HepG2 (cell line): ENCODE measurements at regions not wholly inside any gene's neighbourhood (a gene's known extent, or its start where the extent isn't known, plus 50 kb on each side); places are given as distances from the start of the nearest gene placed in this dataset.

ENCODE experiments used
- ATAC-seq: fragments of 200-7000 bp; cut with Tn5 transposase; 3 replicates; pipeline ENCODE4 v1.9.1; 2020; ENCODE audit warnings: mild to moderate bottlenecking, moderate library complexity
- BruUV-seq: library from RNA; stranded (reverse); fragments of 400-500 nt; replicated peaks from 2 replicates; lab custom pipeline; 2021; lab: Mats Ljungman, UMichigan
- CTCF ChIA-PET: fragments of 300-600 bp; formaldehyde crosslinking; extraction: SDS; loops from one replicate; lab custom pipeline; 2021; ENCODE audit warnings: low total read pairs, inconsistent platforms, low intra/inter-chr PET ratio; lab: Yijun Ruan, JAX
- POLR2A ChIA-PET: fragments of 350-600 bp; sonication (Branson Sonifier 250); formaldehyde crosslinking; loops from one replicate; lab custom pipeline; 2020; ENCODE audit warnings: antibody characterized with exemption, inconsistent platforms; lab: Yijun Ruan, JAX
- DNase-seq: peaks from one replicate; pipeline ENCODE4 v3.0.0-alpha.2; 2015; ENCODE audit warnings: low spot score
- FAIRE-seq: peaks from 3 replicates; lab custom pipeline; 2011; peaks lifted over from hg19 to GRCh38; lab: Jason Lieb, UNC
- H2AFZ ChIP-seq: one replicate; pipeline ENCODE4 v1.6.1; 2011; ENCODE audit warnings: low read length, inconsistent platforms
- H3K27ac ChIP-seq: fragments of 300-600 bp; 3 replicates; pipeline ENCODE4 v1.8.0; 2011; ENCODE audit warnings: mixed run types, mild to moderate bottlenecking, mixed read lengths, low read length, inconsistent platforms; ENCODE audit not compliant: insufficient read depth; ENCODE audit errors: extremely low read length
- H3K27me3 ChIP-seq, 2 experiments: fragments of 200-600 bp in 1 of 2; 2 replicates in 1 of 2; 3 replicates in 1 of 2; pipeline versions ENCODE4 v1.6.0 to v1.8.0; 2011; ENCODE audit warnings: low read length in 2 of 2, mild to moderate bottlenecking in 2 of 2, moderate library complexity in 2 of 2, inconsistent platforms in 1 of 2; ENCODE audit not compliant: insufficient read depth in 2 of 2, control insufficient read depth in 1 of 2
- H3K36me3 ChIP-seq, 2 experiments: fragments of 200-600 bp in 1 of 2; replicated peaks in 1 of 2; 2 replicates in 1 of 2; 3 replicates in 1 of 2; pipeline versions ENCODE4 v1.5.1 to v1.8.0; 2011; ENCODE audit warnings: low read length in 2 of 2, inconsistent platforms in 1 of 2; ENCODE audit not compliant: insufficient read depth in 2 of 2, control insufficient read depth in 1 of 2
- H3K4me1 ChIP-seq: 2 replicates; pipeline ENCODE4 v1.5.1; 2012; ENCODE audit warnings: low read length, inconsistent platforms; ENCODE audit not compliant: insufficient read depth
- H3K4me2 ChIP-seq: 2 replicates; pipeline ENCODE4 v1.6.0; 2011; ENCODE audit warnings: low read depth, low read length, inconsistent platforms
- H3K4me3 ChIP-seq, 3 experiments: fragments of 200-600 bp in 1 of 3; sonication (generic), shearing (Covaris generic) in 1 of 3; replicated peaks in 1 of 3; 2 replicates each; pipeline ENCODE4 v1.5.1; 2011 to 2016; ENCODE audit warnings: low read length in 3 of 3, inconsistent platforms in 2 of 3, low read depth in 2 of 3, mild to moderate bottlenecking in 2 of 3, control low read depth in 1 of 3, mixed read lengths in 1 of 3; ENCODE audit not compliant: insufficient read depth in 1 of 3
- H3K79me2 ChIP-seq: one replicate; pipeline ENCODE4 v1.6.1; 2011; ENCODE audit warnings: low read length, inconsistent platforms; ENCODE audit not compliant: insufficient read depth
- H3K9ac ChIP-seq: 2 replicates; pipeline ENCODE4 v1.6.0; 2011; ENCODE audit warnings: mild to moderate bottlenecking, low read depth, low read length, inconsistent platforms; ENCODE audit not compliant: insufficient read depth
- H3K9me3 ChIP-seq: 2 replicates; pipeline ENCODE4 v1.5.1; 2012; ENCODE audit warnings: mild to moderate bottlenecking, low read length
- H4K20me1 ChIP-seq: 2 replicates; pipeline ENCODE4 v1.6.0; 2011; ENCODE audit warnings: inconsistent platforms, mild to moderate bottlenecking, low read length, moderate library complexity; ENCODE audit not compliant: insufficient read depth
- ARNT2 ChIP-seq: sonication (generic); formaldehyde crosslinking; IDR thresholded peaks from 2 replicates; pipeline ENCODE4 v1.8.0; 2022; ENCODE audit warnings: mild to moderate bottlenecking, low read depth, missing genetic modification reagents, moderate library complexity
- ATAD3A ChIP-seq: sonication (generic); formaldehyde crosslinking; IDR thresholded peaks from 2 replicates; pipeline ENCODE4 v1.4.0; 2020; ENCODE audit warnings: missing genetic modification reagents
- CCDC6 ChIP-seq: sonication (generic); formaldehyde crosslinking; IDR thresholded peaks from 2 replicates; pipeline ENCODE4 v1.8.1; 2022; ENCODE audit warnings: mild to moderate bottlenecking, missing genetic modification reagents, moderate library complexity
- FOXA3 ChIP-seq: IDR thresholded peaks from 2 replicates; pipeline ENCODE4 v1.6.1; 2016; ENCODE audit warnings: missing genetic modification reagents, missing compliant biosample characterization
- HOXA3 ChIP-seq: sonication (generic); formaldehyde crosslinking; IDR thresholded peaks from 2 replicates; pipeline ENCODE4 v1.5.0; 2020; ENCODE audit warnings: missing genetic modification reagents
- KLF15 ChIP-seq: sonication (generic); formaldehyde crosslinking; IDR thresholded peaks from 2 replicates; pipeline ENCODE4 v1.8.1; 2023; ENCODE audit warnings: borderline replicate concordance, mild to moderate bottlenecking, inconsistent platforms, missing genetic modification reagents, mixed read lengths
- RELA ChIP-seq: sonication (generic); formaldehyde crosslinking; IDR thresholded peaks from 2 replicates; pipeline ENCODE4 v1.4.0; 2020; ENCODE audit warnings: missing genetic modification reagents
- REPIN1 ChIP-seq: sonication (generic); formaldehyde crosslinking; IDR thresholded peaks from 2 replicates; pipeline ENCODE4 v1.8.0; 2022; ENCODE audit warnings: missing genetic modification reagents, low read depth, mild to moderate bottlenecking, borderline replicate concordance
- SALL2 ChIP-seq: sonication (generic); formaldehyde crosslinking; IDR thresholded peaks from 2 replicates; pipeline ENCODE4 v1.8.1; 2023; ENCODE audit warnings: mild to moderate bottlenecking, missing genetic modification reagents, inconsistent platforms
- TFAP4 ChIP-seq: sonication (generic); IDR thresholded peaks from 2 replicates; pipeline ENCODE4 v1.6.1; 2016; ENCODE audit warnings: low read depth, borderline replicate concordance
- ZBTB42 ChIP-seq: sonication (generic); formaldehyde crosslinking; IDR thresholded peaks from 2 replicates; pipeline ENCODE4 v1.5.0; 2020; ENCODE audit warnings: mild to moderate bottlenecking, missing genetic modification reagents
- ZNF790 ChIP-seq: sonication (generic); formaldehyde crosslinking; IDR thresholded peaks from 2 replicates; pipeline ENCODE4 v1.8.0; 2022; ENCODE audit warnings: missing genetic modification reagents, mild to moderate bottlenecking, borderline replicate concordance
- ZNF850 ChIP-seq: sonication (generic); formaldehyde crosslinking; conservative IDR thresholded peaks from 2 replicates; pipeline ENCODE4 v1.9.0; 2021; ENCODE audit warnings: mild to moderate bottlenecking, missing genetic modification reagents
- WGBS: methylation state at CpG from one replicate; pipeline ENCODE4 v1.1.6; 2017; ENCODE audit warnings: low lambda C conversion rate; 5-methylcytosine and 5-hydroxymethylcytosine counted together
- in situ Hi-C: cut with HindIII; loops from 2 replicates; pipeline ENCODE4 v1.10.0; 2017; ENCODE audit warnings: low pct_unique_long_range_greater_than_20kb; ENCODE audit not compliant: extremely low pct_ligation_motif_present
- intact Hi-C: fragments of 100-400 bp; cut with micrococcal nuclease; formaldehyde crosslinking; loops from one replicate; pipeline ENCODE4 v1.10.0; 2022; ENCODE audit not compliant: unreplicated experiment
- TF ChIP-seq, protein P1 (sequence below): sonication (generic); formaldehyde crosslinking; IDR thresholded peaks from 2 replicates; pipeline ENCODE4 v1.9.0; 2021; ENCODE audit warnings: missing genetic modification reagents, borderline replicate concordance
- TF ChIP-seq, protein P2 (sequence below): sonication (generic); formaldehyde crosslinking; IDR thresholded peaks from 2 replicates; pipeline ENCODE4 v1.4.0; 2020; ENCODE audit warnings: missing genetic modification reagents

GRCh38 chr20:60402189-60403058, 444.2 kb downstream of the CDH26 start:
- WGBS, result 13% methylated on average over 8 of the region's 8 CpGs
- no peak for FAIRE-seq

GRCh38 chr20:60403105-60403741, 445.0 kb downstream of the CDH26 start:
- BruUV-seq, result no TSS peak
- Histone ChIP-seq H3K27me3 (no peaks in the 10 kb centered on the region), H3K9ac (no peak overlapping the region), H3K79me2 (no peaks in the 10 kb centered on the region), H2AFZ (no peak overlapping the region), H3K4me1 (no peaks in the 10 kb centered on the region), H3K9me3 (peaks cover 94% of the 10 kb centered on the region), H3K36me3 (no peaks in the 10 kb centered on the region), H3K4me2 (no peak overlapping the region), H3K4me3 (no peak overlapping the region), H4K20me1 (no peaks in the 10 kb centered on the region), H3K27ac (no peak overlapping the region)
- intact Hi-C loops (no loop called here), in situ Hi-C loops (no loop called here)
- no peak for ATAC-seq
- ChIA-PET CTCF (no interaction called here), POLR2A (no interaction called here)
- DNase-seq, result no peak
- FAIRE-seq, result no peak
- 11% methylated on average over 8 of the region's 8 CpGs for WGBS
- TF ChIP-seq CCDC6 (no peak), ZBTB42 (CRISPR knock-in tag) (no peak), TFAP4 (no peak), KLF15 (CRISPR knock-in tag) (no peak)
- TF ChIP-seq, protein P1, sequence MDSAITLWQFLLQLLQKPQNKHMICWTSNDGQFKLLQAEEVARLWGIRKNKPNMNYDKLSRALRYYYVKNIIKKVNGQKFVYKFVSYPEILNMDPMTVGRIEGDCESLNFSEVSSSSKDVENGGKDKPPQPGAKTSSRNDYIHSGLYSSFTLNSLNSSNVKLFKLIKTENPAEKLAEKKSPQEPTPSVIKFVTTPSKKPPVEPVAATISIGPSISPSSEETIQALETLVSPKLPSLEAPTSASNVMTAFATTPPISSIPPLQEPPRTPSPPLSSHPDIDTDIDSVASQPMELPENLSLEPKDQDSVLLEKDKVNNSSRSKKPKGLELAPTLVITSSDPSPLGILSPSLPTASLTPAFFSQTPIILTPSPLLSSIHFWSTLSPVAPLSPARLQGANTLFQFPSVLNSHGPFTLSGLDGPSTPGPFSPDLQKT (CRISPR knock-in tag), result no peak

More at GRCh38 chr20:60402189-60403058, 444.2 kb downstream of the CDH26 start:
- Histone ChIP-seq H3K4me2 (no peak overlapping the region), H3K27me3 (no peaks in the 10 kb centered on the region), H2AFZ (no peak overlapping the region), H4K20me1 (no peaks in the 10 kb centered on the region), H3K9ac (no peak overlapping the region), H3K27ac (no peak overlapping the region), H3K4me1 (no peaks in the 10 kb centered on the region), H3K36me3 (no peaks in the 10 kb centered on the region), H3K79me2 (no peaks in the 10 kb centered on the region), H3K9me3 (peaks cover 94% of the 10 kb centered on the region), H3K4me3 (no peak overlapping the region)
- POLR2A ChIA-PET, result no interaction called here
- no peak for DNase-seq
- CTCF ChIA-PET, result no interaction called here
- in situ Hi-C loops, result no loop called here
- BruUV-seq, result no TSS peak
- TF ChIP-seq REPIN1 (CRISPR knock-in tag), result no peak
- no peak for TF ChIP-seq SALL2 (CRISPR knock-in tag)
- TF ChIP-seq RELA (CRISPR knock-in tag), result no peak
- no peak for TF ChIP-seq FOXA3 (CRISPR knock-in tag)
- TF ChIP-seq ZNF790, result no peak
- TF ChIP-seq HOXA3, result no peak
- no peak for TF ChIP-seq ARNT2 (CRISPR knock-in tag)
- TF ChIP-seq, protein P2, sequence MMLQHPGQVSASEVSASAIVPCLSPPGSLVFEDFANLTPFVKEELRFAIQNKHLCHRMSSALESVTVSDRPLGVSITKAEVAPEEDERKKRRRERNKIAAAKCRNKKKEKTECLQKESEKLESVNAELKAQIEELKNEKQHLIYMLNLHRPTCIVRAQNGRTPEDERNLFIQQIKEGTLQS (CRISPR knock-in tag), result no peak
- TF ChIP-seq ATAD3A (CRISPR knock-in tag), result no peak
- no peak for TF ChIP-seq ZNF850 (CRISPR knock-in tag)
- intact Hi-C loops, result no loop called here
- ATAC-seq, result no peak
